Left renal cortex interstitium (tissue), 4 donors: ENCODE measurements at regions not wholly inside any gene's neighbourhood (a gene's known extent, or its start where the extent isn't known, plus 50 kb on each side); places are given as distances from the start of the nearest gene placed in this dataset.

Source experiments
- DNase-seq, 4 donors: peaks; one replicate each; pipeline ENCODE4 v3.0.0-alpha.2; 2013; ENCODE audit warnings: low read depth in 4 of 4, low spot score in 2 of 4, missing footprints in 1 of 4

GRCh38 chr11:70713086-70713835 is 314.9 kb downstream of the CTTN start:
- no peak for DNase-seq

GRCh38 chr11:70713988-70714665 is 315.8 kb downstream of the CTTN start:
- no peak for DNase-seq

- DNase-seq, result no peak
These were observed 317.0 kb downstream of the CTTN start for GRCh38 chr11:70715166-70715951.

- DNase-seq, result no peak
These were observed 317.9 kb downstream of the CTTN start for GRCh38 chr11:70716216-70716615.

DNA sequence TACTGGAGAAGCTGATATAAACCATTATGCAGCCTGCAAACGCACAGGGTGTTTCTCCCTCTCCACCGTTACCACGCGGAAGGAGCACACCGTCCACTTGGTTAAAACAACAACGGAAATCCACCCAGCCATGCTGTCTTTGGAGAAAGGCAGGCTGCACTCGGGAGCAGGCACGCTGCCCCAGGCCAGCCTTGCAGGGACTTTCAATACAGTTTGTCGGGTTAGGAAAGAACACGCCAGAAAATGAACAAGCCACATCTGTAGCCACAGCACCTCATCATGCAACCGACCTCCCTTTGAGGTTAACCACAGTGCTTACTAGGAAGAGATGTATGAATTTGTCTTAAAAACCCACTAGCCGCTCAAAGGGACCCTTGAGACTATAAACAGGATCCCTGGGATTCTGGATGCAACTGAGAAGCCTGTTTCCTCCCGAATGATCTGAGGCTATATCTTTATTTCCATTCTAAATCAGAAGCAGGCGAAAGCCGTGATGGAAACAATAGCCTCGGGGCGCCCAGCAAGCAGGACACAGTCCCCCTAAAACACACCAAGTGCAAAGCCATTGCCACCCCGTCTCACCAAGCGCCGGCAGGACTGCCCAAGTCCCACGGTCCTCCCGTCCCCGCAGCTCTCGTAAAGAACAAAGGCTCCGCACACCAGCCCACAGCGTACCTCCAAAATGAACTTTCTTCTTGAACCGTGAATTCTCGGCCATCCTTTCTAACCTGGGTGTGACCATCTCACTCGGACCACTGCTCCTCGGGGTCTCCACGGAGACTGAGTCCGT is 318.9 kb downstream of the CTTN start:
- DNase-seq, result no peak

DNA sequence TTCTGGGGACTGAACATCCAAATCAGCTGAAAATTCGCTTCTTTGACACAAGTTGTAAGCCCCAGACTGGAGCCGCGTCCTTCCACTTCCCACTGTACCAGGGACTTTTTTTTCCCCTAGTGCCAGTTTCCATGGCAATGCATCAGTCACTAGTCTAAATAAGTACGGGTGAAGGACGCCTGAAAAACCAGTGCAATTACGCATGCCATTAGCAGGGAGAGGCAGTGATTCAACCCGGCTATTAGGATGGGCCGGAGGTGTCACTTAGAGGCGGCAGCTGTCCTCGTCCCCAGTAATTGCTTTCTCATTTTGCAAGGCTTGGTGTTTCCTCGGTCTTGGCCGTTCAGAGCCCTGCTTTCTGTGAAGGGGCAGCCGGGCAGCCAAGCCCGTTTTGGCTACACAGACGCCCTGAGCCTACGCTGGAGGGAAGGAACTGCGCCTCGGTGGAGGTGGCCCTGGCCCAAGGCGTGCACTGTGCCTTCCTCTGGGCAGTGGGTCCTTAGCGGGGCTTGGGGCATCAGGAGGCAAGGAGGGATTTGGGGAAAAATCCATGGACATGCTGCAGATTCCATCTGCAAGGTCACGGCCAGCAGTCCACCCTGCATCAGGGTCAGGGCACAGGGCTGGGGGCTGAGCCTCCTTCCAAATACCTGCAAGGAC is 319.7 kb downstream of the CTTN start:
- no peak for DNase-seq

DNA sequence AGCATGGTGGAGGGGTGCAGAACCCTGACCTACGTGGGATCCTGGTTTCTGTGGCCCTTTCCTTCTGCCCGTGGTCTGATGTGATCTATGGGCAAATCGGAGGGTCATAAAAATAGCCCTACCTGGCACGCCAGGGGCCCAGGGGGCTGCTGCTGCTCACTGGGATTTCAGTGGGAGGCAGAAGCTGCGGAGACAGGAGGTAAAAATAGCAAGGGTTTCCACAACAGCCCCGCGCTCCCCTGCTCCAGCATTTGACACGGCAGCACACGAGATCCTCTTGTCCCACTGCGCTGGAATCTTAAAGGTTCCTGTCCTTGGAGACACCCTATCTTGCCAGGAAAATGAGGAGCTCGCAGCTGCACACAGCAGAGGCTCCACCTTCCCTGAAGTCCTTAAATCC is 321.2 kb downstream of the CTTN start:
- DNase-seq, result no peak

DNA sequence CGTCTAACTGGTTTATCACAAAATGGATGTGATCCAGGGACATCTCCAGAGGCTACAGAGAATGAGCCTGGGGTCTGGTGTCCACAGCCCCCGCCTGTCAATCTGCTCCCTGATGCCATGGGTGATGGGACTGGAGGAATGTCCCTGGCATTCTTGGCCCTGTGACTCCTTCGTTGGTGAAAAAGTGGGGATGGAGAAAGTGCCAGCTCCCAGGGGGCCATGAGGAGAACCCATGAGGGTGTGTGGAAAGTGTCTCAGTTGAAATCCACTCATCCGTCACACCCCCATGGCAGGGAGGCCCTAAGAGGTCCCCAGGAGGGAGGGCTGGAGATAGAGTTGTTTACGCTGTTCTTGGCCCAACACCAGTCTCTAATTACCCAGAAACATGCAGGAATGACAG is 322.0 kb downstream of the CTTN start:
- no peak for DNase-seq

GRCh38 chr11:70721006-70721405 is 322.7 kb downstream of the CTTN start:
- DNase-seq, result no peak

DNA sequence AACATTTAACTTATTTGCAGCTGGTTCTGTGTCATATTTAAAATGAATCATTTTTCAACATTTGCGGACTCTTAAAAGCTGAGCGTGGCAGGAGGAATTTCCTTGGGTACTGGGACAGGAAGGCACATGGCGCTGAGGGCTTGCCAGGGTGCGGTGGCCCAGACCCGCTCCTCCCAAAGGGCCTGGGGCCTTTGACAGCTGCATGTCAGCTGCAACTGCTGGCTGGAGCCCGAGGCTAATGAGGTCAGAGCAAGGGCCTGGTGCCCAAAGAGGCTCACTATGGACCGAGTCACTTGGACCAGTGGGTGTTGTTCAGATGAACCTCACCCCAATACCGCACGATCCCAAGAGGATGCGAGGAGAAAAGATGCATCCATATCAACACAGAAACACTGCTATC is 326.9 kb downstream of the CTTN start:
- DNase-seq, result no peak

- no peak for DNase-seq
These were observed 327.4 kb downstream of the CTTN start for GRCh38 chr11:70725739-70726138.

GRCh38 chr11:70727021-70727420 is 328.7 kb downstream of the CTTN start:
- no peak for DNase-seq

GRCh38 chr11:70727899-70728620 is 329.7 kb downstream of the CTTN start:
- no peak for DNase-seq

- DNase-seq, result no peak
These were observed 331.6 kb downstream of the CTTN start for GRCh38 chr11:70729949-70730348.

- no peak for DNase-seq
These were observed 332.1 kb downstream of the CTTN start for GRCh38 chr11:70730411-70730810.

DNA sequence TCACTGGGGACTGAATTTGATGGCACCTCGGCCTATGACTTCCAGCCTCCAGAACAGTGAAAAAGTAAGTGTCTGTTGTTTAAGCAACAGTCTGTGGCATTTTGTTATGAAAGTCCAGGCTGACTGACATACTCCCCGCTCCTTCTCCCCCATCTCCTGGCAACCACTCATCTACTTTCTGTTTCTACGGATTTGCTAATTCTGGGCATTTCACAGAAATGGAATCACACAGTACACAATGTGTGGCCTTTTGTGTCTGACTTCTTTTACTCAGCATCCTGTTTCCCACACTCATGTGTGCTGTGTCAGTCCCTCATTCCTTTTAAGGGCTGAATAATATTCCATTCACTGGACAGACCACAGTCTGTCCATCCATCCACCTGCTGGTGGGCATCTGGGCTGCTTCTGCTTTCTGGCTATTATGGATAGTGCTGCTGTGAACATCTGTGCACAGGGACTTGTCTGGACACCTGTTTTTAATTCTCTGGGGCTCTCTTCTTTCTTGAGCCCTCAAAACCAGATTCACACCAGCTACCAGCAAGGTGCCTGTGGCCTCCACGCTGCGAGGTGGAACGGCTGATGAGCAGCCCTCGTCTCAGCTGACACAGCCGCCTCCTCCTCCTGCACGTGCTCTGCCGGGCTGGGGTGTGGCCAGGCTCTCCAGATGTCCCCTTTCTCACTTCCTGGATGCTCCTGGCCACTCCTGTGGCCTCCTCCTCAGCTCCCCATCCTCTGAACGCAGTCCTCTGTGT is 333.1 kb downstream of the CTTN start:
- DNase-seq, result no peak

GRCh38 chr11:70732023-70732880 is 333.9 kb downstream of the CTTN start:
- no peak for DNase-seq

DNA sequence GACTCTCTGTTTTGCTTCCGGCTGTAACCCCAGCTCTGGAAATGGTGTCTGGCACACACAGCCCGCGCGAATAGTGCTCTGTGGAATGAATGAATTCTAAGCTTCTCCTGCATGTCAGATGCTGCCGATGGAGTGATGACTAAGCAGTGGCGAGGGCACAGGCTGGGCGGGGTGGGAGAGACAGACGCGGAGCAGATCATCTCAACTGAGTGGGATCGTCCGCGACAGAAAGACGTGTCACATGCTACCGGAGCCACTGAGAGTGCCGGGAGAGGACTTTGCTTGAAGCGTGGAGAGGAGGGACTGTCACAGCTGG is 334.5 kb downstream of the CTTN start:
- DNase-seq, result no peak
